Smooth muscle cell (in vitro differentiated cells): ENCODE measurements at regions not wholly inside any gene's neighbourhood (a gene's known extent, or its start where the extent isn't known, plus 50 kb on each side); places are given as distances from the start of the nearest gene placed in this dataset.

ENCODE experiments used
- DNase-seq: peaks from one replicate; lab custom pipeline; 2025; ENCODE audit not compliant: unreplicated experiment; lab: John Stamatoyannopoulos, UW
- H2AFZ ChIP-seq: fragments of 200-600 bp; sonication (generic); 2 replicates; pipeline ENCODE4 v1.6.0; 2016; ENCODE audit warnings: antibody characterized with exemption, low read depth, mild to moderate bottlenecking
- H3F3A ChIP-seq: fragments of 200-600 bp; sonication (generic); 2 replicates; pipeline ENCODE4 v1.6.0; 2017; ENCODE audit warnings: antibody characterized with exemption, low read depth
- H3K27ac ChIP-seq: fragments of 200-600 bp; sonication (generic); 2 replicates; pipeline ENCODE4 v1.5.1; 2016; ENCODE audit warnings: low read depth, mild to moderate bottlenecking
- H3K27me3 ChIP-seq: fragments of 200-600 bp; sonication (generic); 2 replicates; pipeline ENCODE4 v1.6.1; 2016; ENCODE audit warnings: low read depth, mild to moderate bottlenecking
- H3K36me3 ChIP-seq: fragments of 200-600 bp; sonication (generic); 2 replicates; pipeline ENCODE4 v1.5.1; 2016; ENCODE audit warnings: low read depth
- H3K4me1 ChIP-seq: fragments of 200-600 bp; sonication (generic); 2 replicates; pipeline ENCODE4 v1.5.1; 2016; ENCODE audit warnings: low read depth
- H3K4me2 ChIP-seq: fragments of 200-600 bp; sonication (generic); 2 replicates; pipeline ENCODE4 v1.6.0; 2016; ENCODE audit warnings: mild to moderate bottlenecking
- H3K4me3 ChIP-seq: fragments of 200-600 bp; sonication (generic); 2 replicates; pipeline ENCODE4 v1.5.1; 2016; ENCODE audit warnings: mild to moderate bottlenecking
- H3K79me2 ChIP-seq: fragments of 200-600 bp; sonication (generic); 2 replicates; pipeline ENCODE4 v1.6.0; 2016; ENCODE audit warnings: low read depth, mild to moderate bottlenecking
- H3K9ac ChIP-seq: fragments of 200-600 bp; sonication (generic); 2 replicates; pipeline ENCODE4 v1.6.0; 2016; ENCODE audit warnings: low read depth
- H3K9me3 ChIP-seq: fragments of 200-600 bp; sonication (generic); replicated peaks from 2 replicates; pipeline ENCODE4 v1.5.1; 2016; ENCODE audit warnings: low read depth
- H4K20me1 ChIP-seq: fragments of 200-600 bp; sonication (generic); 2 replicates; pipeline ENCODE4 v1.6.0; 2016; ENCODE audit warnings: low read depth
- WGBS: methylation state at CpG from one replicate; pipeline ENCODE4 v1.1.7; 2016; ENCODE audit warnings: low lambda C conversion rate; 5-methylcytosine and 5-hydroxymethylcytosine counted together
- TF ChIP-seq, protein P1 (sequence below): fragments of 200-600 bp; sonication (generic); IDR thresholded peaks from 2 replicates; pipeline ENCODE4 v1.5.1; 2017; ENCODE audit warnings: borderline replicate concordance, mild to moderate bottlenecking, antibody characterized with exemption; ENCODE audit not compliant: insufficient read depth, poor library complexity, severe bottlenecking

- H3K4me1 ChIP-seq = no peaks in the 10 kb centered on the region
- TF ChIP-seq, protein P1, sequence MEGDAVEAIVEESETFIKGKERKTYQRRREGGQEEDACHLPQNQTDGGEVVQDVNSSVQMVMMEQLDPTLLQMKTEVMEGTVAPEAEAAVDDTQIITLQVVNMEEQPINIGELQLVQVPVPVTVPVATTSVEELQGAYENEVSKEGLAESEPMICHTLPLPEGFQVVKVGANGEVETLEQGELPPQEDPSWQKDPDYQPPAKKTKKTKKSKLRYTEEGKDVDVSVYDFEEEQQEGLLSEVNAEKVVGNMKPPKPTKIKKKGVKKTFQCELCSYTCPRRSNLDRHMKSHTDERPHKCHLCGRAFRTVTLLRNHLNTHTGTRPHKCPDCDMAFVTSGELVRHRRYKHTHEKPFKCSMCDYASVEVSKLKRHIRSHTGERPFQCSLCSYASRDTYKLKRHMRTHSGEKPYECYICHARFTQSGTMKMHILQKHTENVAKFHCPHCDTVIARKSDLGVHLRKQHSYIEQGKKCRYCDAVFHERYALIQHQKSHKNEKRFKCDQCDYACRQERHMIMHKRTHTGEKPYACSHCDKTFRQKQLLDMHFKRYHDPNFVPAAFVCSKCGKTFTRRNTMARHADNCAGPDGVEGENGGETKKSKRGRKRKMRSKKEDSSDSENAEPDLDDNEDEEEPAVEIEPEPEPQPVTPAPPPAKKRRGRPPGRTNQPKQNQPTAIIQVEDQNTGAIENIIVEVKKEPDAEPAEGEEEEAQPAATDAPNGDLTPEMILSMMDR = no peak
- H4K20me1 ChIP-seq = no peaks in the 10 kb centered on the region
- no peak overlapping the region for H2AFZ ChIP-seq
- no peaks in the 10 kb centered on the region for H3F3A ChIP-seq
- H3K79me2 ChIP-seq = no peaks in the 10 kb centered on the region
- 87% methylated on average over 10 of the region's 10 CpGs for WGBS
- no peaks in the 10 kb centered on the region for H3K27me3 ChIP-seq
- H3K9ac ChIP-seq = no peak overlapping the region
- no peaks in the 10 kb centered on the region for H3K9me3 ChIP-seq
- no peak overlapping the region for H3K27ac ChIP-seq
- no peak overlapping the region for H3K4me3 ChIP-seq
- H3K36me3 ChIP-seq = no peaks in the 10 kb centered on the region
- no peak overlapping the region for H3K4me2 ChIP-seq
- DNase-seq = no peak
Observed at GRCh38 chr1:5343256-5344020, 648.8 kb downstream of the NPHP4 start.

DNA sequence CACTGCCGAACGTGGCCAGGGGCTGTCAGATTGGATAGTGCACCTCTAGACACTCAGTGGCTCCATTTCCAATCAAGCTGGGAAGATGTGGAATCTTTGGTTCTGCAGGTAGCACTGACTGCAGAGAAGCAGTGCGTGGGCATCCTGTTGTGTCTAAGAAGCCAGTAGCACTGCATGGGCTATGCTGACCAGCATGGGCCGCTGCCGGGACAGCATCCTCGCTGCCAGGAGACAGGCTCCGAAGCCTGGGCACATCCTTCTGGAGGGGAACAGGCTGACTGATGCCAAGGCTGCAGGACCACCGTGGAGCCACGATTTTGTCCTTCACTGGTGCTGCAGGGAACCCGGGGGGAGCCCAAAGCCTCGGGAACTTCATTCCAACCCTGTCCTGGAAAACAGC is 649.4 kb downstream of the NPHP4 start:
- H3K4me1 ChIP-seq = no peaks in the 10 kb centered on the region
- H3K4me2 ChIP-seq = no peak overlapping the region
- no peaks in the 10 kb centered on the region for H4K20me1 ChIP-seq
- H3K36me3 ChIP-seq = no peaks in the 10 kb centered on the region
- H2AFZ ChIP-seq = no peak overlapping the region
- no peaks in the 10 kb centered on the region for H3F3A ChIP-seq
- H3K4me3 ChIP-seq = no peak overlapping the region
- H3K9me3 ChIP-seq = no peaks in the 10 kb centered on the region
- 85% methylated on average over 11 of the region's 11 CpGs for WGBS
- no peak overlapping the region for H3K9ac ChIP-seq
- DNase-seq = no peak
- H3K79me2 ChIP-seq = no peaks in the 10 kb centered on the region
- TF ChIP-seq, protein P1 = no peak
- H3K27ac ChIP-seq = no peak overlapping the region
- H3K27me3 ChIP-seq = no peaks in the 10 kb centered on the region

- Histone ChIP-seq H3K4me3 (no peak overlapping the region), H4K20me1 (no peaks in the 10 kb centered on the region), H3K9ac (no peak overlapping the region), H3K4me1 (no peaks in the 10 kb centered on the region), H3K9me3 (no peaks in the 10 kb centered on the region), H3K27me3 (no peaks in the 10 kb centered on the region), H2AFZ (no peak overlapping the region), H3K36me3 (no peaks in the 10 kb centered on the region), H3K79me2 (no peaks in the 10 kb centered on the region), H3K27ac (no peak overlapping the region), H3F3A (no peaks in the 10 kb centered on the region), H3K4me2 (no peak overlapping the region)
- no peak for DNase-seq
- TF ChIP-seq, protein P1 = no peak
- WGBS = 95% methylated on average over 8 of the region's 8 CpGs
Observed at GRCh38 chr1:5342172-5342571, 650.1 kb downstream of the NPHP4 start.

DNA sequence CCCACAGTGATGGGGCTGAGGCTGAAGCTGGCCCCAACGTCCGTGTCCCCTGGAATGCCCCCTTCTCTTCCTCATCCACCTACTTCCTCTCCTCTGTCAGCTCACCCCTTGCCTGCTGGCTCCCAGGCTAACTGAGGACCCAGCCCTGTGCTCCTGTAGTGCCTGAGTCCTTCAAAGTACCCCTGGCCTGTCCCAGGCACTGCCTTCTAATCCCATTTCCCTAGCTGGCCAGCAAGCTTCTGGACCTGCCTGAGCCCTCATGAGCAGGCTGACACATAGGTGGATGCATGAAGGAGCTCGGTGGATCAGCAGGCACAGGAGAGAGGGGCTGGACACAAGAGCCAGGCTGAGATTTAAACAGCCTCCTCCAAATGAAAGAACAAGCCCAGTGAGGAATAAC is 650.8 kb downstream of the NPHP4 start:
- Histone ChIP-seq H3K4me3 (no peak overlapping the region), H3F3A (no peaks in the 10 kb centered on the region), H3K27me3 (no peaks in the 10 kb centered on the region), H3K79me2 (no peaks in the 10 kb centered on the region), H4K20me1 (no peaks in the 10 kb centered on the region), H3K27ac (no peak overlapping the region), H3K36me3 (no peaks in the 10 kb centered on the region), H3K4me2 (no peak overlapping the region), H3K4me1 (no peaks in the 10 kb centered on the region), H3K9ac (no peak overlapping the region), H2AFZ (no peak overlapping the region), H3K9me3 (no peaks in the 10 kb centered on the region)
- 91% methylated on average over 3 of the region's 3 CpGs for WGBS
- TF ChIP-seq, protein P1 = no peak
- DNase-seq = no peak
